Activated CD8-positive, alpha-beta T cell treated with anti-CD3 and anti-CD28 coated beads for 36 hours (primary cell): ENCODE measurements at regions not wholly inside any gene's neighbourhood (a gene's known extent, or its start where the extent isn't known, plus 50 kb on each side); places are given as distances from the start of the nearest gene placed in this dataset.
"Not testable (repeated sequence)": the region's sequence is repeated elsewhere in the genome, so short reads cannot be mapped to it uniquely, and the experiment has no call there.

Experiments used
- ATAC-seq: fragments of 200-7000 bp; cut with Tn5 transposase; one replicate; pipeline ENCODE4 v1.10.0; 2021; ENCODE audit warnings: mild to moderate bottlenecking, moderate library complexity
- CTCF ChIA-PET: fragments of 350-600 bp; sonication (Branson Sonifier 250); formaldehyde crosslinking; loops from one replicate; lab custom pipeline; 2021; ENCODE audit warnings: antibody characterized with exemption; lab: Charles Lee
- POLR2A ChIA-PET: fragments of 350-600 bp; sonication (Branson Sonifier 250); formaldehyde crosslinking; loops from one replicate; lab custom pipeline; 2021; ENCODE audit warnings: antibody characterized with exemption; lab: Charles Lee
- DNase-seq: peaks from one replicate; pipeline ENCODE4 v3.0.0-alpha.2; 2020
- H3K27ac Mint-ChIP-seq: one replicate; pipeline ENCODE4 v1.8.0; 2021; ENCODE audit warnings: mild to moderate bottlenecking, mixed read lengths
- H3K27me3 Mint-ChIP-seq: one replicate; pipeline ENCODE4 v1.8.0; 2021; ENCODE audit warnings: mixed read lengths
- H3K36me3 Mint-ChIP-seq: one replicate; pipeline ENCODE4 v1.8.0; 2021; ENCODE audit warnings: low read depth, mixed read lengths
- H3K4me1 Mint-ChIP-seq: one replicate; pipeline ENCODE4 v1.8.0; 2021; ENCODE audit warnings: low read depth, mixed read lengths
- H3K4me3 Mint-ChIP-seq: one replicate; pipeline ENCODE4 v1.8.0; 2021; ENCODE audit warnings: mild to moderate bottlenecking, moderate library complexity, mixed read lengths
- H3K9me3 Mint-ChIP-seq: one replicate; pipeline ENCODE4 v1.8.0; 2021; ENCODE audit warnings: mixed read lengths
- intact Hi-C: fragments of 100-400 bp; cut with micrococcal nuclease; formaldehyde crosslinking; loops from one replicate; pipeline ENCODE4 v1.10.0; 2022
- TF ChIP-seq, protein P1 (sequence below): fragments of 200-600 bp; IDR thresholded peaks from one replicate; pipeline ENCODE4 v1.8.0; 2022; ENCODE audit warnings: antibody characterized with exemption, mild to moderate bottlenecking

DNA sequence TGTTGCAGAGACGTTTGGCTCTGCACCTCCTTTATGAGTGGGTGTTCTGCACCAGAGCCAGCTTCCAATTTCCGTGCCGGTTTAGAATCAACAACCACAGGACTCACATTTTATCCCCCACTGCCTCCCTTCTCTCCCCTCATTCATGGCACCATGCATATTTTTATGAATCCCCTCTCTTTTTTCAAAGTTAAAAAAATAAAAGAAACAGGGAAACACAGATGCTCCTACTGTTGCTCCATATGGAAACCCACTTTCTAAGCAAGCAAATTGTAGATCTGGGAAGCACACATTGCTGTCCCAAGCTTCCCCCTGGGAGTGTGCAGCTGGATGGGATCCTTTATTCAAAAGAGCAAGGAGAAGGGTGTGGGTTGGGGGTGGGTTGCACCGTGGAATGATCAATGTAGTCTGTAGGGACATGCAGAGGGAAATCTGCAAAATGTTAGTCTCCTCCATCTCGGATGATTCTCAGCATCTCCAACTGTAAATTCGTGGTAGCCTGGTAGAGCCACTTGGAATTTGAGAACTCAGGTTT is 410.0 kb upstream of the ADAMTSL1 start:
- CTCF ChIA-PET: no interaction called here
- TF ChIP-seq, protein P1, sequence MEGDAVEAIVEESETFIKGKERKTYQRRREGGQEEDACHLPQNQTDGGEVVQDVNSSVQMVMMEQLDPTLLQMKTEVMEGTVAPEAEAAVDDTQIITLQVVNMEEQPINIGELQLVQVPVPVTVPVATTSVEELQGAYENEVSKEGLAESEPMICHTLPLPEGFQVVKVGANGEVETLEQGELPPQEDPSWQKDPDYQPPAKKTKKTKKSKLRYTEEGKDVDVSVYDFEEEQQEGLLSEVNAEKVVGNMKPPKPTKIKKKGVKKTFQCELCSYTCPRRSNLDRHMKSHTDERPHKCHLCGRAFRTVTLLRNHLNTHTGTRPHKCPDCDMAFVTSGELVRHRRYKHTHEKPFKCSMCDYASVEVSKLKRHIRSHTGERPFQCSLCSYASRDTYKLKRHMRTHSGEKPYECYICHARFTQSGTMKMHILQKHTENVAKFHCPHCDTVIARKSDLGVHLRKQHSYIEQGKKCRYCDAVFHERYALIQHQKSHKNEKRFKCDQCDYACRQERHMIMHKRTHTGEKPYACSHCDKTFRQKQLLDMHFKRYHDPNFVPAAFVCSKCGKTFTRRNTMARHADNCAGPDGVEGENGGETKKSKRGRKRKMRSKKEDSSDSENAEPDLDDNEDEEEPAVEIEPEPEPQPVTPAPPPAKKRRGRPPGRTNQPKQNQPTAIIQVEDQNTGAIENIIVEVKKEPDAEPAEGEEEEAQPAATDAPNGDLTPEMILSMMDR: no peak

DNA sequence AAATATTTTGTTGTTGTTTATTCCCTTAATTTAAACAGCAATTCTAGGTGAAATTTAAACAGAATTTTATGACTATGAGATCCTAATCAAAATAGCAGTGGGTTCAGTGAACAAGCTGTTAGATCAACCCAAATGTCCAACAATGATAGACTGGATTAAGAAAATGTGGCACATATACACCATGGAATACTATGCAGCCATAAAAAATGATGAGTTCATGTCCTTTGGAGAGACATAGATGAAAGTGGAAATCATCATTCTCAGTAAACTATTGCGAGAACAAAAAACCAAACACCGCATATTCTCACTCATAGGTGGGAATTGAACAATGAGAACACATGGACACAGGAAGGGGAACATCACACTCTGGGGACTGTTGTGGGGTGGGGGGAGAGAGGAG is 407.3 kb upstream of the ADAMTSL1 start:
- H3K9me3 Mint-ChIP-seq, ATAC-seq, H3K27ac Mint-ChIP-seq, H3K27me3 Mint-ChIP-seq, intact Hi-C loops, H3K36me3 Mint-ChIP-seq, POLR2A ChIA-PET, CTCF ChIA-PET, H3K4me3 Mint-ChIP-seq, H3K4me1 Mint-ChIP-seq, DNase-seq: not testable (repeated sequence)

More for the DNA sequence above, 410.0 kb upstream of the ADAMTSL1 start:
- DNase-seq (no peak), ATAC-seq (no peak)
- H3K9me3 Mint-ChIP-seq: peaks cover 2% of the 10 kb centered on the region
- no peak overlapping the region for H3K4me3 Mint-ChIP-seq
- POLR2A ChIA-PET: no interaction called here
- no peaks in the 10 kb centered on the region for H3K36me3 Mint-ChIP-seq
- no peak overlapping the region for H3K27ac Mint-ChIP-seq
- no peaks in the 10 kb centered on the region for H3K27me3 Mint-ChIP-seq
- no peaks in the 10 kb centered on the region for H3K4me1 Mint-ChIP-seq
- intact Hi-C loops: no loop called here

DNA sequence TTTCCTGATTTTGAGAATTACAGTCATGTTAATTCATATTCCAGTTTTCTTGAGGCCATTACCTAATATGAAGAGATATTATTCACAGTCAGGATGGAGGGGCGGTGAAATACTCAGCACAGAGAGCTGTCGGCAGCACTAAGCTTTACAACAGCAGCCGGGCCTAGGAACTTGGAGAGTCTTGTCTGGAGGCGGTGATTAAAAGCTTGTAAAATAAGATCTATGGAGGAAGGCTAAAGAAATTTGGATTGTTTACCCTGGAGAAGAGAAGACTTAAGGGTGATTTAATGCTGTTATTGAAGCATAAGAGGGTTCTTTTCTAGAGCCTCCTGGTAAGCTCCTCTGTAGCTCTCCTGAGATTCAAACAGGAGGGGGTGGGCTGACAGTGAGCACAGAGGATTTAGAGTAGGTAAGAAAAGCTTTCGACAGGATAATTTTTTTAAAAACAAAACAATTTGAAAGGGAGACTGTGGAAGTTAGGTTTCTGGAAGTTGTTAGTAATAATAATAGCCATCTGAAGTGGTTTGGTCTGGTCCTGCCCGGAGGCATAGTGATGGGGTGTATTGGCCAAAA is 406.3 kb upstream of the ADAMTSL1 start:
- ATAC-seq (no peak), DNase-seq (no peak)
- ChIA-PET POLR2A (no interaction called here), CTCF (no interaction called here)
- TF ChIP-seq, protein P1: no peak
- intact Hi-C loops: no loop called here
- no peak overlapping the region for H3K4me3 Mint-ChIP-seq
- no peaks in the 10 kb centered on the region for H3K4me1 Mint-ChIP-seq
- no peak overlapping the region for H3K27ac Mint-ChIP-seq
- H3K36me3 Mint-ChIP-seq: no peaks in the 10 kb centered on the region
- peaks cover 2% of the 10 kb centered on the region for H3K9me3 Mint-ChIP-seq
- H3K27me3 Mint-ChIP-seq: no peaks in the 10 kb centered on the region

DNA sequence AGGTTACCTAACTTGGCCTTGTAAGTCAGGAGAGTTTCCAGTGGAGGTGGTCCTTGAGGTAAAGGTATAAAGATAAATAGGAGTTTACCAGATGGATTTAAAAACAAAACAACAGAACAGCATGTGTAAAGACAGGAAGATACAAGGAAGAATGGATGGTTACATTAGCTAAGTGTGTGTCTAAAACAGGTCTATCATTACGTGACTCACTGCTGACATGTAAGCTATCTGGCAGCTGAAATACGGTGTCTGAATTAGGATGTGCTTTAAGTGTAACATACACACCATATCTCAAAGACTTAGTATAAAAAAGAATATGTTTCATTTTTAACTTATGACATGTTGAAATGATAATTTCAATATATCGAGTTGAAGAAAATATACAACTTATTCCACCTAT is 405.1 kb upstream of the ADAMTSL1 start:
- POLR2A ChIA-PET: no interaction called here
- ATAC-seq: no peak
- no peak overlapping the region for H3K4me3 Mint-ChIP-seq
- no peak for DNase-seq
- no peaks in the 10 kb centered on the region for H3K27me3 Mint-ChIP-seq
- CTCF ChIA-PET: no interaction called here
- H3K4me1 Mint-ChIP-seq: no peaks in the 10 kb centered on the region
- H3K9me3 Mint-ChIP-seq: peaks cover 2% of the 10 kb centered on the region
- TF ChIP-seq, protein P1: no peak
- H3K27ac Mint-ChIP-seq: no peak overlapping the region
- H3K36me3 Mint-ChIP-seq: no peaks in the 10 kb centered on the region
- intact Hi-C loops: no loop called here

DNA sequence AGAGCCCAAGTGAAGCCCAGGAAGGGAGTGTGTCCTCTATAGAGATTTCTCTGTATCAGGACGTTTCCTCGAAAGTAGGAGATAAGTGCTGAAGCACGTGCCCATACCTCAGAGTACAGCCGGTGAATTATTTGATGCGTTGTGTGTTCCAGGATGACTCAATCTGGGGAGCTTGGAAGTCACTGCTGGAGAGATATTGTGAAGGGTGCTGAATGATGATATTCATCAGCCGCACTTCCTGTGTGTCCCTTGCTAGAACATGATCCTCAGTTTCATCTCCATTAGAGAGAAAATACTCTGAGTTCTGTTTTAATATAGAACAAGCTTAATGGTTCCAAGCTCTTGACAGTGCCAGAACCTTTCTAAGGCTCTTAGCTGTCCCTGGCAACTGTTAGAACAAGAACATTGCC is 402.3 kb upstream of the ADAMTSL1 start:
- no peaks in the 10 kb centered on the region for H3K36me3 Mint-ChIP-seq
- peaks cover 2% of the 10 kb centered on the region for H3K9me3 Mint-ChIP-seq
- ATAC-seq: no peak
- no peaks in the 10 kb centered on the region for H3K27me3 Mint-ChIP-seq
- CTCF ChIA-PET: no interaction called here
- TF ChIP-seq, protein P1: no peak
- intact Hi-C loops: no loop called here
- H3K4me1 Mint-ChIP-seq: no peaks in the 10 kb centered on the region
- H3K4me3 Mint-ChIP-seq: no peak overlapping the region
- DNase-seq: no peak
- POLR2A ChIA-PET: no interaction called here
- H3K27ac Mint-ChIP-seq: no peak overlapping the region
